HG03025 (cell line): ENCODE measurements at regions not wholly inside any gene's neighbourhood (a gene's known extent, or its start where the extent isn't known, plus 50 kb on each side); places are given as distances from the start of the nearest gene placed in this dataset.

Source experiments
- ATAC-seq: cut with Tn5 transposase; IDR thresholded peaks from one replicate; pipeline ENCODE4 v1.9.1; 2021; ENCODE audit warnings: mild to moderate bottlenecking, moderate library complexity; ENCODE audit not compliant: unreplicated experiment, low FRiP score

DNA sequence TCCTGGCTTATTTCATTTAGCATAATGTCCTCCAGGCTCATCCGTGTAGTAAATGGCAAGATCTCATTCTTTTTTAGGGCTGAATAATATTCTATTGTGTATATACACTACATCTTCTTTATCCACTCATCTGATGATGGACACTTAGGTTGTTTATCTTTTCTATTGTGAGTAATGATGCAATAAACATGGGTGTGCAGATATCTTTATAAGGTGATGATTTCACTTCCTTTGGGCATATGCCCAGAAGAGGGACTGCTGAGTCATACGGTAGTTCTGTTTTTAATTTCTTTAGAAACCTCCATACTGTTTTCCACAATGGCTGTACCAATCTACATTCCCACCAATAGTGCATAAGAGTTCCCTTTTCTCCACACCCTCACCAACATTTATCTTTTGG is 317.6 kb upstream of the CNKSR2 start:
- ATAC-seq: no peak

DNA sequence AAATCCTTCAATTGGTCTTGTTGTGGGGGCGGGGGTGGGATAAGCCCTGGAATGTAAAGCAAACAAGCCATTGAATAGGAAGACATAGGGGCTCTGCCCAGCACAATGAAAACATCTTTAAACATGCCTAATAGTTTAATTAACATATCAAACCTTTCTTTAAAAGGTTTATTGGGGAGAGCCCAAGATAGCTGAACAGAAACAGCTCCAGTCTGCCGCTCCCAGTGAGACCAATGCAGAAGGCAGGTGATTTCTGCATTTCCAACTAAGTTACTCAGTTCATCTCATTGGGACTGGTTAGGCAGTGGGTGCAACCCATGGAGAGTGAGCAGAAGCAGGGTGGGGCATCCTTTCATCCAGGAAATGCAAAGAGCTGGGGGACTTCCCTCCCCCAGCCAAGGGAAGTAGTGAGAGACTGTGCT is 327.2 kb upstream of the CNKSR2 start:
- no peak for ATAC-seq

DNA sequence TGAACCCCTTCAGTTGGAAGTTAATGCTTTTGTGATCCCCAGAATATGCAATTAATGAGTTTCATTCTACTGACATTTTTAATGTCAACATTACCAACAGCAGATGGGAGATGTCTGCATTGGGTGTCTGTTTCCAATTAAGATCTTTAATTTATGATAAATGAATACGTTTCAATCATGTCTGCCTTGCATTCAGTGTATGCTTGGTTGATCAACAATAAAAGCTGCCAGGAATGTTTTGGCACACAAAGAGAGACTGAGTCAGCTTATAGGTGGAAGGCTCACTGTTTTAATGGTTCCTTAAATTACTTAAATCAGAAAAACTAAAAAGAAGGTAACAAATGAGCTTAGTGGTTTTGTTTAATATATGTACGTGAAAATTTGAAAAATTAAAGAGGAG is 359.9 kb upstream of the CNKSR2 start:
- no peak for ATAC-seq

DNA sequence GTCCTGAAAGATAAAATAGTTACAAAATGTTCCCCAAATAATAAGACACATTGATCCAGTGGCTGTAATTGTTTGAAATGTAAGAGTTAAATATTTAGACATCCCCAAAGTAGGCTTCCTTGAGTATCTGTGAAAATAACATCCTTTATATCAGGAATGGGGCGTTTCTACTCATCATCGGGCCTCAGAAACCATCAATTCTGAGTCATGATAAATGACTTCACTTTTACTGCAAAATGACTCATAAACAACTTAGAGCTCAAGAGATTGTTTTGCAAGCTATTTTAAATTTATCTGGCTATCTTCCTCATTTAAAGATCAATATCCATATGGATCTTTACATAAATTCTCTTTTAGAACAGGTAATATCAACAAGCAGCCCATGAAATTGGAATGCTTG is 369.4 kb upstream of the CNKSR2 start:
- no peak for ATAC-seq

DNA sequence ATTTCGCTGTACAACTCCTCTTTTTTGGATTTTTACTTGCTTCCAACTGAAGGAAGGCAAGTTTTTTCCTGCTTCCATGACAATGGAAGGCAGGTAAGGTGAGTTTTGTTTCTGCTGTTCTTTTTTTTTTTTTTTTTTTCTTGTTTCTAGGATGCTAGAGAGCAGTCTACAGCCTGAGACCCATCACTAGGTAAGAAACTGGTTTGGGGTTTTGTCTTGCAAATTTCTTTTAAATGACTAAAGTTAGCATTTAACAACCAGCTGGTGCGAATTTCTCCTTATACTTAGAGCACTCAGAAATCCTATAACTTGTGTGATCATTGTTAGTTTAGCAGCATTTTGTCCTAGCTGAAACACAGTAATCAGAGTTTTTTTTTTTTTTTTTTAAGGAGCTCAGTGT is 378.4 kb upstream of the CNKSR2 start:
- no peak for ATAC-seq

DNA sequence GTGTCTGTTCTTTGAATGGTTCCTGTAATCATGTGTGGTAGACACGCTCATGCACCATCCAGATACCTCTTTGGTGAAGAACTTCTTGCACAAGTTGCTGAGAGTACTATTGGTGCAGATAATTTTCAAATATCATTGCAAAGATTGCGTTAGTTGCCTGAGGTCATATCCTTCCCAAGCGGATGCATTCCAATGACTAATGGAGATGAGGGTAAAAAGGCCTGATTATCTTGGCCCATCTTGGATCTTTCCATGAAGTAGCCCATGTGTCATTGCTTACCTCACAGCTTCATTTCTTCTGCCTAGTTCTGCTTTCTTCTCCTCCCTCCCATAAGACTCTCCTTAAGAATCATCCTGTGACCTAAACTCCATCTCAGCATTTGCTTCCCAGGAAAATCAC is 384.9 kb upstream of the CNKSR2 start:
- no peak for ATAC-seq

DNA sequence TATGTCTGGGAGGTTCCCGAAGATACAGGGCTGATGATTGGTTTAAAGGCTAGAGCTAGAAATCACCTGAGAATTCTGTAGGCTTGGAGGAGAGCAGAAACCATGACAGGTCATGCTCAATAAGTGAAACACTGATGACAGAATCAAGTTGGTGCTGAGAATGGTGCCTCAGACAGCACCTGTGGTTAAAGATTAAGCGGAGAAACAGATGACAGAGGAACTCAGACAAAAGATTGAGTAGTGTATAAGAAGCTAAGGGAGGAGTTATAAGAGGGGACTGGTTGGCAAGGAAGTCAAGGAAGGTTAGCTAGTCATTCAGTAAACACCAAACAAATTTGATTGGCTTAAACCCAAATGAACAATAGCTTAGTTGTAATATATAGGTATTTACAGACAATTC is 385.4 kb upstream of the CNKSR2 start:
- no peak for ATAC-seq

DNA sequence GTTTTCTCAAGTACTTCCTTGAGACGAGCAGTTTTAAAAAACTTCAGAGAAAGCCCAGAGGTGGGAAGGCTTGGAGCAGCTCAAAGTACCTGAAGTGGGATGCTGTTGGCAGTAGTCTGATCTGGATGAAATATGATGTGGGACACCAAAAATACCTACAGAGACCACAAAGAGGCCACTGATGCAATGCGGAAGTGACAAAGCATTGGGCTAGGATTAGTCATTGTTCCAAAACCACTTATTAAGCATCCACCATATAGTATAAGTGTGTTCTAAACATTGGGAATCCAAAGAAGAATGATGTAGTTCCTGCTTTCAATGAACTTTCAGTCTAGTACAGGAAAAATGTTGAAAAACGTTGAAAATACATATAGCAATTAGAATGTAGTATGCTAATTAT is 386.1 kb upstream of the CNKSR2 start:
- ATAC-seq: no peak

DNA sequence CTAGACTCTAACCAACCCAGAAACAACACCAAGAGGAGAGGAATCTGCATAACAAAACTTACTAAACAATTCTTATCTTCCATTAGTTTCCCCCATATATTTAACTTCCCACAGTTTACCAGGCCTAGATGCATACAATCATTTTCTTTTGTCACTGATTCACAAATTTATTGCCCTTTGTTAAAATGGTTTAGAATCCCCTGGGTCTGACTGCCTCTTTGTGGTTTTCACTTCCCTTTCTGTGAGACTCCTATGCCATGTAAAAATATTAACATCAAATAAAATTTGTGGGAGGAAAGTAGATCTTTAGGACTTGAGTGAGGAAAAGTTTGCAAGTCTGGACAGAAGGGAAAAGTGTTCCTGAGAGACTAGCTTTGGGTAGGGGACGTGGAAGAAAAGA is 393.8 kb upstream of the CNKSR2 start:
- ATAC-seq: no peak

DNA sequence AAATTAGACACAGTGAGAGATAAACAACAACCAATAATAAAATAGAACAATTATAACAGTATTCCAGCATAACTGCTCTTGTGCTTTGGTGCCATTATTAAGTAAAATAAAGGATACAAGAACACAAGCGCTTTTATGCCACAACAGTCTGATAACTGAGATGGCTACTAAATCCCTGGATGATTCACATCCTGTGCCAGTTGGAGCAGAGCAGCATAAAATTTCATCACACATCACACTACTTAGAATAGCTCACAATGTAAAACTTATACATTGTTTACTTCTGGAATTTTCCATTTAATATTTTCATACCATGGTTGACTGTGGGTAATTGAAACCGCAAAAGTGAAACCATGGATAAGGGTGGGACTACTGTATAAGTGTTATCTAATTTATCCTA is 399.9 kb upstream of the CNKSR2 start:
- ATAC-seq: no peak

DNA sequence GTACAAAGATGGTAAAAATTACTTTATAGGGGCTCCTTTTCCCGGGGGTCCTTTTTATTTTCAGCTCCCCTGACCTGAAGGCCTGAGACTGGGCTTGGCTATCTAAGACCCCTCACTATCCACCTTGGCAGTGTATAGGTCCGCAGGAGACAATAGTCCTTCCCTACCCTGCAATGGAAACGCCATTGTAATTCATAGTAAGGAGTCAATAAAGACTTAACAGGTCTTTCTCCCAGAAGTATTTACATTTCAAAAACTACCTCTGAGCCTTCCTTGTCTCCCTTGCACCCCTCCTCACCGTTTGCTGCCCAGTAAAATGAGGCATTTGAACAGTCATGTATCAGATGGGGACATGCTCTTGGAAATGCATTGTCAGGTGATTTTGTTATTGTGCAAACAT is 401.2 kb upstream of the CNKSR2 start:
- ATAC-seq: no peak

DNA sequence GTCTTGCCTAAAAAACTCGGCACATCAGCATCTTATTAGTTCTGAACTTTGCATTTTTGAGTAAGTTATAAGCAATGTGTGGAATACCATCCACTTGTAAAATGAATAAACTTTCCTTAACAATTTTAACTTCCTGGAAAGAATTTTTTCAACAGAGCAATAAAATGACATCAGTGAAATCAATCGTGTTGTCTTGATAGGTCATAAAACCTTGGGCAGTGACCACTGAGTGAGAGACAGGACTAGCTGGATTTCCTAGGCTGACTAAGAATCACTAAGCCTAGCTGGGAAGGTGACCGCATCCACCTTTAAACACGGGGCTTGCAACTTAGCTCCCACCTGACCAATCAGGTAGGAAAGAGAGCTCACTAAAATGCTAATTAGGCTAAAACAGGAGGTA is 403.0 kb upstream of the CNKSR2 start:
- no peak for ATAC-seq

DNA sequence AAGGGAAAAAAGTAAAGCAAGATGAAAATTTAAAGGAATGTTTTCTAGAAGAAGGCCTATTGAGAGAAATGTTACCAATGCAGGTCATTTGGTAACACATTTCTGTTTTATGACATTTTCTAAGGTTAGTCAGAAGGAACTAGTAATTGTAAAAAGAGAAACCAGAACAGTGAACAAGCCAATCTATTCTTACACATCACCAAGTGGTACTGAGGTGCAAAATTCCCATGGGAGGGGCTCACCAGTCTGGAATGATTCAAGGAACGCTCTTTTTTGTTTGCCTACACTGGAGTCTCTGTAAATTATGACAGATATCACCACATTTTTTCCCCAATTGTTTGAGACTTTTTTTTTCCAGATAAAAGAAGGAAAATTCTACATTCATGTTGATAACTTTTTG is 404.7 kb upstream of the CNKSR2 start:
- no peak for ATAC-seq

DNA sequence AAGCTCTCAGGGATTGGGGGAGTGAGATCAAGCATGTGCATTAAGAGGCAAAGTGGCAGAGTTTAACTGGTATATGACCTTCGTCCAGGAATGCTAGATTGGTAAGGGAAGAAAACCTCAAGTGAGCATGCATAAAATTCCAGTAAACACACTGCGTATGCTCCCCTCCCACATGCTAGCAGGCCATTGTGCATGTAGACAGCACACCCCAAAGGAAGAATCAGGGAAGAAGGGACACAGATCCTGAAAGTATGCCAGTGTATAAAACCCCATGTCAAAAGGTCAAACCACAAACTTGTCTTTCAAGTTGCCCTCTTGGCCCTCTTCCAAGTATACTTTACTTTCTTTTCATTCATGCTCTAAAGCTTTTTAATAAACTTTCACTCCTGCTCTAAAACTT is 405.2 kb upstream of the CNKSR2 start:
- ATAC-seq: no peak

DNA sequence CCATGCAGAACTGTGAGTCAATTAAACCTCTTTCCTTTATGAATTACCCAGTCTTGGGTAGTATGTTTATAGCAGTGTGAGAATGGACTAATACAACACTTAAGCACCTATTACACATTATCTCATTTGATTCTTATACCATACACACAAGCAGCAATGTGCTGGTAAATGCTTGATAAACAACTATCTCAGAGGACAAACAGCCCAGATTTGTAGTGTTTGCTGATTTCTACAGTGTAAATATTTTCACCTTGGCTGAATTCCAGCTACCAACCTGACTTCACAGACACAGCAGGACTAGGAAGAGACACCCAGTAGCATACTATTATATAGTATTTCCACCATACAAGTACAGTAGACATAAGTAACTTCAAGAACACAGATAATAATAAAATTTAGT is 406.5 kb upstream of the CNKSR2 start:
- no peak for ATAC-seq

DNA sequence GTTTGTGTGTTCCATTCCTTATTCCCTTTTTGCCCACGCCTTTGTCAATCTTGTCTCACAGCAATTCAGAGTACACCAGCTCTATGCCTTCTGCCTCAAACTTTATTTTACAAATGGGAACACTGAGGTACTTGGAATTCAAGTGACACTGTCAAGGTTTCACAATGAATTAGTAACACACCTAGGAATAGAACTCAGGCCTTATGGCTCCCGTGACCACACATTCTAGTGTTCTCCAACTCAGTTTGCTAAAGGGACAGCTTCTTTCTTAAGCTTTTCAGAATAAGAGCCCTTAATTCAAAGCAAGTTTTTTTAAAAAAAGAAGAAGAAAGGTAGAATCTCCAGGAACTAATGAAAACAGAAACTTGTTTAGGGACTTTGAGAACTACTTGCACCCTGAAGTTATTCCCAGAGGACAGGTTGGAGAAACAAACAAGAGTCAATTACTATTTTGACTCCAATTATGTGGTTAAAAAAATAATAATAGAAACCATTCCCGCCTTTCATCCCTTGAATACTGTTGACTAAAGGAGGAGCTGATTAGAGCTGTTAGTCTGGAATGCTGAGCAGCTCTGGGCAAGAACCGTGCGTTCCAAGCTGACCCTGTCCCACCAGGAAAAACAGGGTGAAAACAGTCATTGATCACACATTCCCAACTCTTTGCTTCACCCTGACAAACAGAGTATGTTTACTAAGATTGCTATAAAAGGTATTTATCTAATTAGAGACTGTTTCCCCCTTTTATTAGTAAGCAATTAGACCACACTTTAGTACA is 408.8 kb upstream of the CNKSR2 start:
- no peak for ATAC-seq

DNA sequence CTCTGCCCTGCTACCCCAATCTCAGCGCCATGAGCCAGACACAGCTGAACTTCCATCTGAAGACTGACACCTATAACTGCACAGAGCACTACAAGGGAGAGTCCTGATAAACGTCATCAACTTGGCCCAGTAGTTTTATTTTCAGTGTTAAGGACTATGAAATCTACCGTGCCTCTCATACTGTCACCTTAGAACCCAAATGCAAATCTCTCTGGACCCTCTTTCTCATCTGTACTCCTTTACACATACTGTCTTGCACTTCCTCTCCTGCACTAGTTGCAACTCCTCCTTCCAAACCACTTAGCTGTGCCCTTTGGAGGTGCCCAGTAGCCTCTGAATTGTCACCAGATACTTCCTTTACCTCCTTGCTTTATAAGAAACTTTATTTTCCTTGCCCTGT is 420.2 kb upstream of the CNKSR2 start:
- ATAC-seq: no peak

DNA sequence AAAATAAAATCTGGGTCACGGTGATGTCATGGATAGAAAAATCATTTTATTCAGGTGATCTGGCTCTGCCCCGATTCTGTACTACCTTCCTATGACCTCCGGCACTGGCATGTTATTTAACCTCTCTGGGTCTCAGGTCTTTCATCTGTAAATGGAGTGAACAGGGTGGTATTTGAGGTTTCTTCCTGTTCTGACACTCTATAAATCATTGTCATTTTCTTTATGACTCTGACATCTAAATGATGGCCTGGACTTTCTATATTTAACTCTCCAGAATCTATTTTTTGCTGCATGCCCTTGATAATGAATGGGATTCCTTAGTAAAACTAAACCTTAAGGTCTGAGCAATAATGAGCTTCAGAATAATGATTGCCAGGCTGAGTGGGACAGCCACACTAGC is 422.0 kb upstream of the CNKSR2 start:
- ATAC-seq: no peak

DNA sequence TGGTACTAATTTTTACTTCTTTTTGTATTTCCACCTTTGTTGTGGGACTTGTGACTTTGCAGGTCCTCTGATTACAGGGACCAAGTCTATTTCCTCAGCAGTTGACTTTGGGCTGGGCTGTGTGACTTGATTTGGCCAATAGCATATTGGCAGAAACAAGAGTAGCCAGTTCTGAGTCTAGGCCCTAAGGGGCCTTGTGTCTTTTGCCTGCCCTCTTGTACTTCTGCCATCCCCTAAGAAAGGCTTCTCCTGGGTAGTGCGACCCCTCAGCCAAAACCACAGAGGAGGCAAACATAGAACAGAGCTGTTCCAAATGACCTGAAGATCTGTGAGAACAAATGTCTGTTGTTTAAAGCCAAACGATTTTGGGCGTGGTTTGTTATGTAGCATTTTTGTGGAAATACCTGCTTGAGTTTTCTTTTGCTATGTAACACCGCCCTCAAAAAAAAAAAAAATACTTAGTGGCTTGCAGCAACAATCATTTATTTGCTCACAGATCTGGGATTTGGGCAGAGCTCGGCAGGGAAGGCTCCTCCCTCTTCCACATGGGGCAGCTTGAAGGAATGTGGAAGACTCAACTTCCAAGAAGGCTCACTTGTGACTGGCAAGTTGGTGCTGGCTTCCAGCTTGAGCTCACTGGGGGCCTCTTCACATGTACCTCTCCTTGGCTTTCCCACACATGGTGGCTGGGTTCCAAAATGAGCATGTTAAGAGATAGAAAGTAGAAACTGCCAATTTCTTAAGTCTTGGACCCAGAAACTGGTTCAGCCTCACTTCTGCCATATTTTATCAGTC is 423.0 kb upstream of the CNKSR2 start:
- ATAC-seq: no peak

DNA sequence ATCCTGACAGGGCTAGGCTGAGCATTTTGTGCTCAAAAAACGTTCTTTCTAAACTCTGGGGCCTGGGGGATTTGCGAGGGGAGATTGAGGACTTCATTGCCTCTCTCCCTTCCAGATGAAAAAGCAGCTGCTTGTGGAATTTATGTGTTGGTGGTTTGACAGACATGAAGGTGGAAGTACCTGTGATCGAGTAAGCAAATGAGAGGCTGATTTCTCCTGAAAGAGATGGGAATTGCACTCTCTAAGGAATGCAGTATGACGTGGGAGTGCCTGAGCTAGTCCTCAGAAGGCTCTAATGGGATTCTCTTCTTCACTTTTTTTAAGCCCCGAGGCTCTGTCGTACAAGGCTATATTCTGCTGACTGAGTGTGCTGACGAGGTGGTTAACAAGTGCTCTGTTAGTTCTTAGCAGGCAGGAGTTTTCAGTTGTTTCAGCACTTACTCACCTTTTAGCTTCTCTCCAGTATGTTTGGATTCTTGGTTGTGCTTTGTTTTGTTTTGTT is 426.8 kb upstream of the CNKSR2 start:
- no peak for ATAC-seq

DNA sequence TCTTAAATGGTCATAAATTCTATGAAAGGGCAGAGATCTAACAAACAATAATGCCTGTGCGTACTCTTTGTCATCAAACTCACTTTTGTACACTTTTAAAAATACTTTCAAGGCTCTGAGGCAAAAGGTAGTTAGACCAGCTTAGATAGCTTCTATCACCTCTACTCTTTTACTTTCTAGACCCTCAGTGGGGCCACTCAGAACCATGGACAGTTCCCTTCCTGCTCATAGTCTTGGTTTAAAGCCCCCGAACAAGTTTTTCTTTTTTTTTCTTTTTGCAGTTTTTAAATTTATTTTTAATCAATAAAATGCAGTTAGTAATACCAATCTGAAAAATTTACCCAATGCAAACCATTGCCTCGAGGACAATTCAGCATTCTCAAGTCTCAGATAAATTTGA is 460.5 kb upstream of the CNKSR2 start:
- ATAC-seq: no peak

DNA sequence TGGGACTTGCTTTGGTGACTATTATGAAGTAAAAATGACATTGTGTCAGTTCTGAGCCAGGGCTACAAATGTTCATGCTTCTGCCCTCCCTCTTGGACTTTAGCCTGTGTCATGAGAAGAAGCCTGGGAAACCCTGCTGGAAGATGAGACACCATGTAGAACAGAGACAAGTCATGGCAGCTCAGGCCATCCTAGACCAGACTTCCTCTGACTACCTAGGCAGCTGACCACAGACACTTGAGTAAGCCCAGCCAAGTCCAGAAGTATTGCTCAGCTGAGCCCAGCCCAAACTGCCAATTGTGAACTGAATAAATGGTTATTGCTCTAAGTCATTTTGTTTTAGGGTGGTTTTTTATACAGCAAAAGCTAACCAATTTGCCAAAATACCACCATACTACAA is 467.6 kb upstream of the CNKSR2 start:
- no peak for ATAC-seq
